ENCODE measurements at regions not wholly inside any gene's neighbourhood (a gene's known extent, or its start where the extent isn't known, plus 50 kb on each side); places are given as distances from the start of the nearest gene placed in this dataset.
"Not testable (repeated sequence)": the region's sequence is repeated elsewhere in the genome, so short reads cannot be mapped to it uniquely, and the experiment has no call there.

GRCh38 chr1:220962031-220962751, 82.9 kb downstream of the HLX start:
- Histone ChIP-seq H3K27ac (ENCODE audit: low read depth, low read length, severe bottlenecking) (no peak overlapping the region), H3K9me3 (ENCODE audit: control insufficient read depth, low read length) (no peaks in the 10 kb centered on the region), H3K4me3 (ENCODE audit: extremely low read depth, insufficient read depth, low read length, poor library complexity, severe bottlenecking) (no peak overlapping the region), H3K36me3 (ENCODE audit: control insufficient read depth, insufficient read depth, low read length) (no peaks in the 10 kb centered on the region), H3K4me1 (ENCODE audit: control insufficient read depth, insufficient read depth, low read length, poor library complexity, severe bottlenecking) (peaks cover 4% of the 10 kb centered on the region)
- 92 to 100% methylated on average over 1 of the region's 1 CpG for WGBS, 2 experiments (ENCODE audit: insufficient coverage in 2 of 2)

GRCh38 chr1:220966041-220966440, 86.8 kb downstream of the HLX start:
- no peaks in the 10 kb centered on the region for H3K4me1 ChIP-seq (ENCODE audit: control insufficient read depth, insufficient read depth, low read length, poor library complexity, severe bottlenecking)
- H3K36me3 ChIP-seq (ENCODE audit: control insufficient read depth, insufficient read depth, low read length) = no peaks in the 10 kb centered on the region
- WGBS, 2 experiments (ENCODE audit: insufficient coverage in 2 of 2) = 60% methylated on average over 1 of the region's 3 CpGs; no CpG with 5 or more reads in 1 of the 2 experiments
- no peaks in the 10 kb centered on the region for H3K9me3 ChIP-seq (ENCODE audit: control insufficient read depth, low read length)
- no peak overlapping the region for H3K27ac ChIP-seq (ENCODE audit: low read depth, low read length, severe bottlenecking)
- no peak overlapping the region for H3K4me3 ChIP-seq (ENCODE audit: extremely low read depth, insufficient read depth, low read length, poor library complexity, severe bottlenecking)

GRCh38 chr1:220966473-220966872, 87.2 kb downstream of the HLX start:
- Histone ChIP-seq H3K4me3 (ENCODE audit: extremely low read depth, insufficient read depth, low read length, poor library complexity, severe bottlenecking) (no peak overlapping the region), H3K36me3 (ENCODE audit: control insufficient read depth, insufficient read depth, low read length) (no peaks in the 10 kb centered on the region), H3K27ac (ENCODE audit: low read depth, low read length, severe bottlenecking) (no peak overlapping the region), H3K9me3 (ENCODE audit: control insufficient read depth, low read length) (no peaks in the 10 kb centered on the region), H3K4me1 (ENCODE audit: control insufficient read depth, insufficient read depth, low read length, poor library complexity, severe bottlenecking) (no peaks in the 10 kb centered on the region)

GRCh38 chr1:220966881-220967611, 87.8 kb downstream of the HLX start:
- H3K4me1 ChIP-seq (ENCODE audit: control insufficient read depth, insufficient read depth, low read length, poor library complexity, severe bottlenecking) = no peaks in the 10 kb centered on the region
- no peaks in the 10 kb centered on the region for H3K9me3 ChIP-seq (ENCODE audit: control insufficient read depth, low read length)
- no peaks in the 10 kb centered on the region for H3K36me3 ChIP-seq (ENCODE audit: control insufficient read depth, insufficient read depth, low read length)
- H3K4me3 ChIP-seq (ENCODE audit: extremely low read depth, insufficient read depth, low read length, poor library complexity, severe bottlenecking) = no peak overlapping the region
- peak overlapping the region; percentile 39 for H3K27ac ChIP-seq (ENCODE audit: low read depth, low read length, severe bottlenecking)
- 83% methylated on average over 1 of the region's 8 CpGs; no CpG with 5 or more reads in 1 of the 2 experiments for WGBS, 2 experiments (ENCODE audit: insufficient coverage in 2 of 2)

- Histone ChIP-seq H3K27ac (ENCODE audit: low read depth, low read length, severe bottlenecking) (no peak overlapping the region), H3K4me3 (ENCODE audit: extremely low read depth, insufficient read depth, low read length, poor library complexity, severe bottlenecking) (no peak overlapping the region), H3K36me3 (ENCODE audit: control insufficient read depth, insufficient read depth, low read length) (no peaks in the 10 kb centered on the region), H3K9me3 (ENCODE audit: control insufficient read depth, low read length) (no peaks in the 10 kb centered on the region), H3K4me1 (ENCODE audit: control insufficient read depth, insufficient read depth, low read length, poor library complexity, severe bottlenecking) (no peaks in the 10 kb centered on the region)
- WGBS, 2 experiments (ENCODE audit: insufficient coverage in 2 of 2) = no CpG with 5 or more reads among the region's 2 CpGs
Measured at GRCh38 chr1:220967911-220968310, 88.7 kb downstream of the HLX start.

GRCh38 chr1:220969281-220969680, 90.0 kb downstream of the HLX start:
- H3K4me3 ChIP-seq (ENCODE audit: extremely low read depth, insufficient read depth, low read length, poor library complexity, severe bottlenecking); H3K4me1 ChIP-seq (ENCODE audit: control insufficient read depth, insufficient read depth, low read length, poor library complexity, severe bottlenecking); H3K9me3 ChIP-seq (ENCODE audit: control insufficient read depth, low read length); H3K36me3 ChIP-seq (ENCODE audit: control insufficient read depth, insufficient read depth, low read length); H3K27ac ChIP-seq (ENCODE audit: low read depth, low read length, severe bottlenecking): not testable (repeated sequence)
- no CpG with 5 or more reads among the region's 2 CpGs for WGBS, 2 experiments (ENCODE audit: insufficient coverage in 2 of 2)

- H3K36me3 ChIP-seq (ENCODE audit: control insufficient read depth, insufficient read depth, low read length) = no peaks in the 10 kb centered on the region
- WGBS, 2 experiments (ENCODE audit: insufficient coverage in 2 of 2) = 76 to 93% methylated on average over 3 to 4 of the region's 4 CpGs
- no peak overlapping the region for H3K4me3 ChIP-seq (ENCODE audit: extremely low read depth, insufficient read depth, low read length, poor library complexity, severe bottlenecking)
Measured at GRCh38 chr1:220970311-220970710, 91.1 kb downstream of the HLX start.

GRCh38 chr1:220971221-220971620, 92.0 kb downstream of the HLX start:
- Histone ChIP-seq H3K36me3 (ENCODE audit: control insufficient read depth, insufficient read depth, low read length) (no peaks in the 10 kb centered on the region), H3K4me3 (ENCODE audit: extremely low read depth, insufficient read depth, low read length, poor library complexity, severe bottlenecking) (no peak overlapping the region), H3K9me3 (ENCODE audit: control insufficient read depth, low read length) (no peaks in the 10 kb centered on the region), H3K4me1 (ENCODE audit: control insufficient read depth, insufficient read depth, low read length, poor library complexity, severe bottlenecking) (no peaks in the 10 kb centered on the region), H3K27ac (ENCODE audit: low read depth, low read length, severe bottlenecking) (no peak overlapping the region)
- no CpG with 5 or more reads among the region's 5 CpGs for WGBS, 2 experiments (ENCODE audit: insufficient coverage in 2 of 2)

More at GRCh38 chr1:220970311-220970710, 91.1 kb downstream of the HLX start:
- Histone ChIP-seq H3K27ac (ENCODE audit: low read depth, low read length, severe bottlenecking) (no peak overlapping the region), H3K4me1 (ENCODE audit: control insufficient read depth, insufficient read depth, low read length, poor library complexity, severe bottlenecking) (no peaks in the 10 kb centered on the region), H3K9me3 (ENCODE audit: control insufficient read depth, low read length) (no peaks in the 10 kb centered on the region)

- no peak overlapping the region for H3K27ac ChIP-seq (ENCODE audit: low read depth, low read length, severe bottlenecking)
- no peaks in the 10 kb centered on the region for H3K4me1 ChIP-seq (ENCODE audit: control insufficient read depth, insufficient read depth, low read length, poor library complexity, severe bottlenecking)
- H3K9me3 ChIP-seq (ENCODE audit: control insufficient read depth, low read length) = no peaks in the 10 kb centered on the region
- H3K36me3 ChIP-seq (ENCODE audit: control insufficient read depth, insufficient read depth, low read length) = no peaks in the 10 kb centered on the region
- WGBS, 2 experiments (ENCODE audit: insufficient coverage in 2 of 2) = no CpG with 5 or more reads among the region's 1 CpG
- no peak overlapping the region for H3K4me3 ChIP-seq (ENCODE audit: extremely low read depth, insufficient read depth, low read length, poor library complexity, severe bottlenecking)
Measured at GRCh38 chr1:220974431-220974830, 95.2 kb downstream of the HLX start.

- Histone ChIP-seq H3K9me3 (ENCODE audit: control insufficient read depth, low read length) (no peaks in the 10 kb centered on the region), H3K4me3 (ENCODE audit: extremely low read depth, insufficient read depth, low read length, poor library complexity, severe bottlenecking) (no peak overlapping the region), H3K4me1 (ENCODE audit: control insufficient read depth, insufficient read depth, low read length, poor library complexity, severe bottlenecking) (no peaks in the 10 kb centered on the region), H3K27ac (ENCODE audit: low read depth, low read length, severe bottlenecking) (no peak overlapping the region), H3K36me3 (ENCODE audit: control insufficient read depth, insufficient read depth, low read length) (no peaks in the 10 kb centered on the region)
- no CpG with 5 or more reads among the region's 3 CpGs for WGBS, 2 experiments (ENCODE audit: insufficient coverage in 2 of 2)
Measured at GRCh38 chr1:220976390-220976789, 97.1 kb downstream of the HLX start.

- 100% methylated on average over 1 of the region's 3 CpGs for WGBS, 2 experiments (ENCODE audit: insufficient coverage in 2 of 2)
- Histone ChIP-seq H3K36me3 (ENCODE audit: control insufficient read depth, insufficient read depth, low read length) (no peaks in the 10 kb centered on the region), H3K9me3 (ENCODE audit: control insufficient read depth, low read length) (no peaks in the 10 kb centered on the region), H3K27ac (ENCODE audit: low read depth, low read length, severe bottlenecking) (no peak overlapping the region), H3K4me1 (ENCODE audit: control insufficient read depth, insufficient read depth, low read length, poor library complexity, severe bottlenecking) (peaks cover 3% of the 10 kb centered on the region), H3K4me3 (ENCODE audit: extremely low read depth, insufficient read depth, low read length, poor library complexity, severe bottlenecking) (no peak overlapping the region)
Measured at GRCh38 chr1:220979371-220979770, 100.1 kb downstream of the HLX start.

All from mesodermal cell (in vitro differentiated cells).